Posterior cingulate gyrus (tissue), 11 donors: ENCODE measurements at regions not wholly inside any gene's neighbourhood (a gene's known extent, or its start where the extent isn't known, plus 50 kb on each side); places are given as distances from the start of the nearest gene placed in this dataset.

Source experiments
- DNase-seq, 10 donors: peaks; one replicate each; pipeline versions ENCODE4 v3.0.0 to v3.0.0-alpha.2; 2020 to 2021; ENCODE audit warnings: mixed read lengths in 3 of 10
- intact Hi-C: fragments of 100-400 bp; cut with DNase I; formaldehyde crosslinking; loops from one replicate; pipeline ENCODE4 v1.15.1; 2023

DNA sequence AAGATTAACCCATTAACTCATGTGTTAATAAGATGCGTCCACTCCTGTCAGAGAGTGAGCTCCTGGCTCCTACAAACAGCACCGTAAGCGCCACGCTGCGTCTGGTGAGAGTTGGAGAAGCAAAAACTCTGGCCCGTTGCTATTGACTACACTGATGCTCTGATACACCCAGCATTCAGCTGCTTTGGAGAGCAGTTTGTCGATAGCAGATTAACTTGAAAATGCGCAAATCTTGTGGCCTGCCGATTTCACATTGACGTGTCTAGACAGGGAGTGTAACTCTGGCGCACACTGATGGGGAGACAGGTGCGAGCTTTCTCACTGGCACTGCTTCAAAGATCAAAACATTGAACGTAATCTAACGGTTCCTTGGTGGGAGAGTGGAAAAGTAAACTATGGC, 151.7 kb upstream of the RPS6KA2 start:
- peak in 1 of 10 donors; percentile 54 for DNase-seq
- intact Hi-C loops = loop anchor here (5.0 kb wide), 1 partner anchor 364 kb away; no protein-coding TSS in a partner anchor

DNA sequence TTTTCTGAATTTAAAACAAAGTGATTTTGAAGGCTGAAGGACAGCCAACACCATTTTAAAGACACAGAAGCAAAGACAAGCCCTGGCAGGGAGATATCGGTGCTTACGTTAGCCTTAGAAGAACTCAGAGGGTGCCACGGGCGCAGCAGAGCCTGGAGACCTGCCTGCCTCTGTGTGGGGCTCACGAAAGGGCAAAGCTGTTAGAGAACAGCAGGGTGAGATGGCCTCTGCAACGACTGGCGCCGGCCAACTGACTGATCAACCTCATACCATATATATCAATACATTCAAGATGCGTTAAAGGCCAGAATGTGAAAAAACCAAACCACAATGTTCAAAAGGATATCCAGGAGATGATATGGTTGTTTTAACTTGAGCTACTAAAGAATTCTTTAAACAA, 151.0 kb upstream of the RPS6KA2 start:
- intact Hi-C loops = loop anchor here (5.0 kb wide), 1 partner anchor 364 kb away; no protein-coding TSS in a partner anchor
- DNase-seq = peak in 1 of 10 donors; percentile 79

DNA sequence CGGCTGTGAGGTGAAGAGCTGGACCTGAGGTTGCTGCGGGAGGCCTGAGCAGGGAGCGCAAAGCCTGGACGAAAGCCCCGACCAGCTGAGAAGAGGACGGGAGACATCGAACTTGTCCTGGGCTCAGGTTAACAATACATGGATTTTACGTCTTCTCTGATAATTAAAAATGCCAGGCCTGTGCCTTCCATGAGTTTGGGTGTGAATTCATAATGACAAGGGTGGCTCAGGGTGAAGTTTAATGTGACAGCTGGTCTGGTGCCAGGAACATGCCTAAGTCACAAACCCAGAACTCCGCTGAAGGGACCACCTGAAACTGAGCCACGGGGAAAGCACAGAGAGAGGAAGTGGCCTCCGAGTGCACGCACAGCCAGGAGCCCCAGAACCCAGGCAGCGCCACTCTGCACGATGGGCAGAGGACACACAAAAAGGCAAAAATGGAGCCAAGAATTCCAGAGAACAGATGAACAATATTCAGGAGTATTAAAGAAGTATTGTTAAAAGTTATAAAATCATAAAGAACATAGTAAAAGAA, 150.1 kb upstream of the RPS6KA2 start:
- DNase-seq = no peak
- intact Hi-C loops = loop anchor here (5.0 kb wide), 1 partner anchor 365 kb away; no protein-coding TSS in a partner anchor

DNA sequence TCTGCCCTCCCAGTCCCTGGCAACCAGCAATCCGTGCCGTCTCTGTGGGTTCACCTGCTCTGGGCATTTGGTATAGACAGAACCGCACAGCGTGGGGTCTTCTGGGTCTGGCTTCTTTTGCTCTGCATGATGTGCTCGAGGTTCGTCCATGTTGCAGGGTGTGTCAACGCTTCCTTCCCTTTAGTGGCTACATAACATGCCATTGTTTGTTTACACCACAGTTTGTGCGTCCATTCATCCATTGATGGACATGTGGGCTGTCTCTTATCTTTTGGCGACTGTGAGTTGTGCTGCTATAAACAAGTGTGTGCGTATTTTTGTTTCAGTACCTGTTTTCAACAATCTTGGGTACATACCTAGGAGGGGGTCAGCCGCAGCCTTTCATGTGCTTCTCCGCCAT, 149.5 kb upstream of the RPS6KA2 start:
- no peak for DNase-seq
- intact Hi-C loops = loop anchor here (5.0 kb wide), 1 partner anchor 366 kb away; no protein-coding TSS in a partner anchor

DNA sequence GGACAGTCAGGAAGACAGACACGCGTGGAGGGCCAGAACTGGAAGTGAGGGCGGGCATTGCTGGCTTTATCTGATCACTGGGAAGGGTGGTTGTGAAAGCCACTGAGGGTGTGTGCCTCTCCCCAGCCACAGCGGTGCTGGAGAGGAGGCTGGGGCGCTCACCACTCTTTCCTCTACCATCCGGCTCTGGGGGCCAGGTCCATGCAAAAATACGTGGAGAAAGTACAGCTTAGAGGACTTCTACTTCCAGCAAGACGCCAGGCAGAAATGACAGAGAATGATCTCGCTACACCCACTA, 148.8 kb upstream of the RPS6KA2 start:
- DNase-seq = peak in 1 of 10 donors; percentile 44
- intact Hi-C loops = loop anchor here (1.0 to 5.0 kb wide), 2 partner anchors 213 to 366 kb away; no protein-coding TSS in a partner anchor

DNA sequence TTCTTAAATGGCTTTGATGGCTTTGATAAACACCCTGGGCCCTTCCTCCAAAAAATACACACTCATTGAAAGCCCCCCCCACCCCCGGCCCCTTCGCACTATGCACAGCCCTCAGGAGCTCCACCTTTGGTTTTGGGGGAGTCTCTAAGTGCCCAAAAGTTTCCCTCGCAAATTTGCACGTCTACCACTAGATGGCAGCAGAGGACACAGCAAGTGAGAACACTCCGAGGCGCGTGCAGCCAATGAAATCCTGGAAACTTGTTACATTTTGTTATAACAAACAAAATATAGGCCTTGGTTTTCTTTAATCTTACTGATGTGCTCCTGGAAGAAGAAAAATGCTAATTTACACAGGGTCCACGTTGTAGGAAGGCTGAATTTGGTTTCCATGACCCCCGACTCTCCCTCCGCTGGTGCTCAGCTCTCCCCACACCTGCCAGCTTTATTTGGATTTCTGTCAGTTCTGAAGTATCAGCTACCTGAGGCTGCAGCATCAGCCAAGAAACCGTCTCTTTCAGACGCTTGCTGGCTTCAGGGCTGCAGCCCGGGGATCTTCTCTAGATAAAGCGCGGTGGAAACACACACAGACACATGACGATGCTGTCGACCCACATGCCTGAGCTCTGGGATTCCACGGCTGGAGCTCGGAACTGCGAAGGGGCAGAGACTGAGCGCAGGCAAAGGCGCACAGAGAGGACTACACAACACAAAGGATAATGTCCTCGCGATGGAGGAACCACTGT, 148.3 kb upstream of the RPS6KA2 start:
- intact Hi-C loops = loop anchor here (1.0 to 5.0 kb wide), 2 partner anchors 214 to 367 kb away; no protein-coding TSS in a partner anchor
- peak in 6 of 10 donors; percentile 42 to 92 (median 62) for DNase-seq

DNA sequence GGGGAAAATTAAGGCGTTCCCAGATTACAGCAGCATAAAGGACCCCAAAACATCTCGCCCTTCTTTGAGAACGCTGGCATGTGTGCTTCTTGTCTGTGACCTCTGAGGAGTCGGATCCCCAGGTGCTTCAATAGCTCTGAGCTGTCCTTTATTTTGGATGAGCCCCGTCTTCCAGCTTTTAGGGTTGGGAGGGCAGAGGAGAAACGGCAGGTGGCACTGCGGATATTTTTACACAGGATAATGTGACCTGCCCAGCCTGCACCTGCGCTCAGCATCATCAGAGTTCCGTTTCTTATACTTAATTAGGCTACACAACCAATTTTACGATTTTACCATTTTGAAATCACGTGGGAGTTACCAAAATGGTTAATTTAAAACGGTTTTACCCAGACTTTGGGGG, 147.7 kb upstream of the RPS6KA2 start:
- intact Hi-C loops = loop anchor here (1.0 to 5.0 kb wide), 2 partner anchors 215 to 368 kb away; no protein-coding TSS in a partner anchor
- DNase-seq = peak in 1 of 10 donors; percentile 47

DNA sequence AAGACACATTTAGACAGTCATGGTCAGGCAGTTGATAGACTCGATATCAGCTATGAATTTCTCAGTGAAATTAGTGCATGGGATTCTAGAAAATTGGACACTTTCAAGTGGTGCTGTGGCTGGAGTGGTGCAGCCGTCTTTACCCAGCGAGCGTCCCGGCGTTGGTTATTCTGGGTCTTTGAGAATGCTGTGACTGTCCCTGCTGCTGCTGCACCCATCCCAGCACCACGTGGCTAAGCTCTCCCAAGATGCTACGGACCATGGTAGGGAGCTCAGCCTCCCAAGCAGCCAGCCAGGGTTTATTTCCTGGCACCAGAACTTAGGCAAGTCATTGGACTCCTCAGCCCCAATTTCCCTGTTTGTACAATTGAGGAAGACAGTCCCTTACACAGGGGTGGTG, 147.2 kb upstream of the RPS6KA2 start:
- DNase-seq = peak in 1 of 10 donors; percentile 24
- intact Hi-C loops = no loop called here

DNA sequence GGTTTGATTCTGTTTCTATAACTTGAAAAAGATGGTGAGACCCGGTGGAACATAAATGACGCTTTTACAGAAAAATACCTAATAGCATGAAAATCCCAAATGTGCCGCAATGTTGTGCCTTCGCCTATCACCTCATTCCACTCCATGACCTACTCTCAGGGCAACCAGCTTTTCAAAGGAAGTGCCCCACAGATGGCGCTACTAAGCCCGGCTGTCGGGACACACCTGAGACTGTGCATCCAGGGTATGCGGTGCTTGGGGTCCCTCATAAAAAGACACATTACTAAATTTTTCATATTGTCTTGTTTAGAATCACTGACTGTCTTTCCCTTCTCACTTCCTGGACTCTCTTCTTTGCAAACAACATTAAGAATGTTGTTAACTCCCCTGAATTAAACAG, 145.5 kb upstream of the RPS6KA2 start:
- intact Hi-C loops = no loop called here
- DNase-seq = peak in 2 of 10 donors; percentile 41 to 72

DNA sequence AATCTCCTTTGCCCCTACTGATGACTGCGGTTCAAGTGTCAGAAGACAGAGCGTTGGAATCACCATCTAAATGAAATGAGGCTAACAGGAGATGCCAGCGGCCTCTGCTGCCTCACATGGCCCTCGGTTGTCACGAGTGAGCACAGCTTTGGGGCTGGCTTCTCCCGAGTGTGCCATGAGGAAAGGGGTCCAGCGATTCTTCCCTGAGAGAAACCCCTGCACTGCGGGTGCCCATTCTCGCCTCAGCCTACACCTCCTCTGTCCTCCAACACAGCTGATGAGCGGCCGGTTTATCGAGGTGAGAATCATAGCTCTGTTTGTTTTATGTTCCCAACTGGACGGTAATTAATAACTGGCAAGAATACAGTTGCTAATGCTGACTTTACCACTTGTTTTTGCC, 144.7 kb upstream of the RPS6KA2 start:
- DNase-seq = peak in 2 of 10 donors; percentile 43 to 62
- intact Hi-C loops = no loop called here

DNA sequence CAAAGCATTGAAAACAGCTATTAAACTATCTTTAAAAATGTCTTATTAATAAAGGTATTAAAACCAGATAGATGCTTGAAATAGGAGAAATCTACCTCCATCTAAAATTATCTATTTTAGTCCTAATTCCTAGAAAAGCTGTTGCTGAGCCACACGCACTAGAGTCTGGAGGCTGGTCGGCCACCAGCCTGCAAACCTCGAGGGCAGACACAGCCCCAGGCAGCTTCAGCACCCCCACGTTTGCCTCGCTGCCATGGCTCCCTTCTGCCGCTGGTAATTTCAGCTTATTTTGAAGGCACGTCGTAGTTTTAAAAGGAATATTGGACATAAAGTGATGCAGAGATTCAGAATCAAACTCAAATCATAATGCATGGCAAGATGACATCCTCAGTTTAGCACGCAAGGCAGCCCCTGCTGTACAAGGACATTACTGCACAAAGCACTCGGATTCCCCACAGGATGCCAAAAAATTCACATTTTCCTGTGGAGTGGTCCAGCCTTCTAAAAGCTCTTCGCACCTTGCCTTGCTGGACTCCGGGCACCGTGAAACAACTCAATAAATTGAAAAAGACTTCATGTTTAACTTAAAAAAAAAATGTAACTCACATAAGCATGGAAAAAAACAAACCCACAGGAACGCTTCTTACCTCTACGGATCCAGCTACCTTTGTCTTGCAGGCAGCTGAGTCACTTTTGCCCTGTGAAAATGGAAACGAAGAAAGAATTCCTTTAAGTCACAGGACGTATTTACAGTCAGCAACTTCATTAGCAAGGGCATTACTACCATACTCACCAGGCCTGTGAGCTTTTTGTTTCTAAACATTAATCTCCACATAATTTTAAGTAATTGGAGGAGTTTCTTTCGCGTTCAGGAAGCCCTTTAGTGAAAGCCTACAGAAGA, 143.4 kb upstream of the RPS6KA2 start:
- intact Hi-C loops = no loop called here
- DNase-seq = peak in 3 of 10 donors; percentile 22 to 61 (median 52)

DNA sequence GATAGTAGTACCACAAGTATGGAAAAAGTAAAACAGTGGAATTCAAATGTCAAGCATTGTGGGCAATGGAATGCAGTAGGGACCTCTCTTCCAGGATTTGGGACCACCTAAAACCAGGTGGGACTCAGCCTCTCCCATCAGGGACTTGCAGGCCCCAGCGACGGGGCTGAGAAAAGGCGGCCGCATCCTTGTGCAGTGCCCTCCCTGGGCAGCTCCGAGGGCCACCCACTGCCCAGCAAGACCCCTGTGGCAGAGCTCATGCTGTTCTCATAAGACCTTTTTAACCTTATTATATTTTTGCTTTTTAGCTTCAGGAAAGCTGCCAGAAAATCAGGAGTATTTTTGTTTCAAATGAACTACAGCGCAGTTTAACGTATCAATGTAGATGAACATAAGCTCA, 142.6 kb upstream of the RPS6KA2 start:
- DNase-seq = peak in 2 of 10 donors; percentile 23 to 69
- intact Hi-C loops = no loop called here

DNA sequence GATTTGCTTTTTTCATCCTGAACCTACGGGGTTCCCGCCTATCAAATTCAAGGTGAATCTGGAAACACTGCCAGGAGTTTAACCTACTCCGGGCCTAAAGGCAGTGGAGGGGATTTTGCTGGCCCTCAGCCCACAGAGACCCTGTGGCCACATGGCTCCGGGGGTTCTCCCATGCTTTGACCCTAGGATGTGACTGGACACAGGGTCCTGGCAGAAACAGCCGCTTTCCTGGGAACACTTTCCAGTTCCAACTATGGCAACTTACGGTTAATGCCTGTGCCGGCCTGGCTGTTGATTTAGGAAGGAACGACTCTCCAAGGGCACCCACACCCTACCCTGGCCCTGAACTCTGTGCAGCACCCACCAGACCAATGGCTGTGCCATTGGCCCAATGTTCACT, 141.7 kb upstream of the RPS6KA2 start:
- peak in 2 of 10 donors; percentile 15 to 36 for DNase-seq
- intact Hi-C loops = no loop called here

DNA sequence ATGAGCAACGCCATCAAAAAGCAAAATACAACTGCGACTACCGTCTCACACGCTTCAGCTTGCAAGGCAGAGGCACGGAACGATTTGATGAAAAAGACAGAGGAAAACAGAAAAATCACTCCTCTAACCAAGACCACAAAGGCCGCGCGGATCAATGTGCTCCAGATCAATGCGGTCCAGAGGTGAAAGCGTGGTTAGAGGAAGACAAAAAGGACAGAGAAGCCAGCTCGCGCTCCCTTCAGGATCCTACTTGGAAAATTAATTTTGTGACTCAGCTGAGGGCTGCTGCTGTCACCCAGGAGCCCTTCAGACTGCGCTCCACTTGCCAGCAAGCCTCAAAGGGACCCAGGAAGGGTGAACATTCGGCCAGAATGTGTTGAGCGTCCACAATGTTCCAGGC, 140.2 kb upstream of the RPS6KA2 start:
- peak in 3 of 10 donors; percentile 24 to 55 (median 30) for DNase-seq
- intact Hi-C loops = no loop called here

DNA sequence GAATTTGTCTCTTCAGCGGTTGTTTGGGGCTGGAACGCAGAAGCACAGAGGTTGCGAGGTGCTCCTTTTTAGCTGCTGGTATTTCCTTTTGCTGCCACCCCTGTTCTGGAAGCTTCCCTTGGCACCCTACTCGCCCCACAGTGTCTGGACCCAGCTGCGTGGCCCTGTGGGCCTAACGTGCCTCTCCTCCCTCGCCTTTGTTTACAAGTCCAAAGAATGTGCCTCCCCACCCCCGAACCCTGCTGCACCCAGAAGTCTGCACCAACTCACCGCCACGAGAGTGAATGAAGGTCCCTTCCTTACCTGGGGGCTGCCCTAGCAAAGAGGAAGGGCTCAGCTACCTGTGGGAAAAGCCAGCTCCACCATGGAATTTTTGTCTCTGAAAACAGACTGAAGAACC, 139.7 kb upstream of the RPS6KA2 start:
- intact Hi-C loops = no loop called here

DNA sequence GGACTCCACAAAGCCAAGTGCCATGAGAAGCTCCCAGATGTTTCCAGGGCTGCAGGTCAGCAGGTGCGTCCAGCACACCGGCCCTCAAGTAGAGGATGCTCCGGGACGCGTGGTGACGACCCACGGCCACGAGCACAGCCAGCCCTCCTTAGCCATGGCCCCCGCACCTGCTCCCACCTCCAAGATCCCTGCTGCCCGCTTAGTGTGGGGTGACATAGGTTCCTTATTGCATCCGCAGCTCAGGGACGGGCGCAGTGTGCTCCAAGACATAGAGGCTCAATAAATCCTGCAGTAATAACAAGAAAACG, 138.1 kb upstream of the RPS6KA2 start:
- DNase-seq = peak in 2 of 10 donors; percentile 19 to 36
- intact Hi-C loops = no loop called here

More for the DNA sequence above, 139.7 kb upstream of the RPS6KA2 start:
- DNase-seq = peak in 3 of 10 donors; percentile 27 to 66 (median 31)

DNA sequence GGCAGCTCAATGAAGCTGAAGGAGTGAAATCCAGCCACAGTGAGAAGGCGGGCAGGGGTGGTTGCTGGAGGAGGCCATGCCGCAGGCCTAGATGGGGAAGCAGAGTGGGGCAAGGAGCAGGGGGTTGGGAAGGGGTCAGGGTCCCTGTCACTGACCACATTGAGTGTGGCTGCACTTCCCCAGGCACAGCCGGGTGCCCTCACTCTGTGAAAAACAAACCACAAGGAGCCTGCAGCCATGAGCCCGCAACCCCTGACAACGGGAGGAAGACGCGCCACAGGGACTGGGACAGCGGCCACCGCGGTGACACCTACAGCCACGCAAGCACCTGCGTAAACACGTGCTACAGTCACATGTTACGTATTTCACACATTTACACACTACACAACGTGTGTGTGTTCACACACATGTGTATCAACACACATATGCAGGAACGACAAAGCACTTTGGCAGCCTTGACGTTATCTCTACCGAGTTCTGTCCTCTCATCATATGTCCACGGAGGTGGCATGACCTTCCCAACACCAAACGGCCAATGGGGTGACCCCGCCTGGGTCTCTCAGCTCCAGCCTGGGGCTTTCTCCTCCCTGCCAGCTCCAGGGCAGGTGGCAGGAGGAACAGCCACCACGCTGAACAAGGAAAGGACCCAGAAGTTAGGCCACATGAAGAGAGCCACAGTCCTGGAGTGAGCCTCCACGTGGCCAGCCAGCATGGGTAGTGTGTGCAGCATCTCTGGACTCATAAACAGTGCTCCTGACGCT, 137.6 kb upstream of the RPS6KA2 start:
- intact Hi-C loops = no loop called here
- peak in 1 of 10 donors; percentile 59 for DNase-seq

DNA sequence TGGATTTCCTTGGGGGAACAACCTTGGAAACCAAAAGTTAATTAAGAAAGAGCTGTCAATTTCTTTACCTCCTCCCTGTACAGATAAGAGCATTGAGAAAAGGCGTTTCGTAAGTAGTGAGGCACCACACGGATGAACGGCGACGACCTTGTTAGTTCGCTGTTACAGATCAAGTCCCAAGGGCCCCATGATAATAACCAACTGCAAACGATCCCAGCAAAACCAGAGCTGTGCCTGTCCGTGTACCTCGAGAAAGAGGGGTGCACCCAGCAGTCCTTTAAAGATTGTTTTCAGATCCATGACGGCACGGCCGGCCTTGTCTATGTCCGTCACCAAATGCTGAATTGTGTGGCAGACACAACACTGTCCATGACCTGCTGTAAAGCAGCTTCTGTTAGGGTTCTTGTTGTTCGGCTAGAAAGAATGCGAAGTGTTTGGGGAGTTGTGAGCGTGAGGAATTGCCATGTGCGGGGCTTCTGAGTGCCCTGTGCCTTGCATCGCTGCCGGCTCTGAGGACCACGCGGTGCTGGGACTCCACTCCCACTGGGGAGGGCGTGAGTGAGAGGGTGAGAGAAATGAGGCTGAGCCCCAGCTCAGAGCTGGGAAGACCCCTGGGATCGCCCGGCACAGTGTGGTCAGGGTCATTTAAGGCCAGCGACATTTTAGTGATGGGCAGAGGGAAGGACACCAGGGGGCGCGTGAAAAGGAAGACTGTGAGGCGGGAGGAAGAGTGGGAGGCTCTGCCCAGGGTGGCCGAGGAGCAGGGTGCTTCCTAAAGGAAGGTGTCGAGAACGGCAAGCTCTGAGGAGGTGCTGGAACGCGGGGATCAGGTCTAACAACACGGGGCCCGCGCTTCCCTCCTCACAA, 136.8 kb upstream of the RPS6KA2 start:
- DNase-seq = peak in 2 of 10 donors; percentile 55 to 75
- intact Hi-C loops = no loop called here

DNA sequence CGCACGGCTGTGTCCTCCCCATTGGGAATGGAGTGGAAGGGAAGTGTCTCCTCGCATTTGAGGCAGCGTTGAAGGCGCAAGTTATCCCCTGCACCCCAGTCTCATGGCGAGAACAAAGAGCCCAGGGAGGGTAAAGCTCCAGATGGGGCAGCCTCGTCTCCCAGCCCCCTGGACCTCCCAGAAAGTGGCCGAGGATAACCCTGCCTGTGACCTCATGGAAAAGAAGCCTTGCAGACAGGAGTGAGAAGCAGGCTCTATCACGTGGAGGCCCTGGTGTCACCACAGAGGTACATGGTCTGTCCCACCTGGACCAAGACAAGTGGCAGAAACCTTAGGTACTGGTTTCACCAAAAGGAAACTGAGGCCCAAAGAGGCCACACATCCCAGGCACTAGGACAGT, 134.8 kb upstream of the RPS6KA2 start:
- peak in 1 of 10 donors; percentile 53 for DNase-seq
- intact Hi-C loops = no loop called here
